NCI-H1436 (cell line): ENCODE measurements at regions not wholly inside any gene's neighbourhood (a gene's known extent, or its start where the extent isn't known, plus 50 kb on each side); places are given as distances from the start of the nearest gene placed in this dataset.

Source experiments
- DNase-seq: peaks from one replicate; lab custom pipeline; 2025; lab: John Stamatoyannopoulos, UW

- no peak for DNase-seq
Measured at GRCh38 chr17:77364941-77365583, 224.3 kb downstream of the SEC14L1 start.

- peak; percentile 79 for DNase-seq
Measured at GRCh38 chr17:77365584-77366186, 224.9 kb downstream of the SEC14L1 start.

- no peak for DNase-seq
Measured at GRCh38 chr17:77366206-77366557, 225.4 kb downstream of the SEC14L1 start.

- DNase-seq, result no peak
Measured at GRCh38 chr17:77366558-77367245, 225.9 kb downstream of the SEC14L1 start.

- no peak for DNase-seq
Measured at GRCh38 chr17:77369544-77369971, 228.8 kb downstream of the SEC14L1 start.

GRCh38 chr17:77370586-77370985 lies 229.8 kb downstream of the SEC14L1 start:
- no peak for DNase-seq

- DNase-seq, result peak; percentile 58
Measured at GRCh38 chr17:77371117-77371887, 230.5 kb downstream of the SEC14L1 start.

GRCh38 chr17:77371888-77372443 lies 231.2 kb downstream of the SEC14L1 start:
- DNase-seq, result no peak

GRCh38 chr17:77372444-77373298 lies 231.9 kb downstream of the SEC14L1 start:
- no peak for DNase-seq

- no peak for DNase-seq
Measured at GRCh38 chr17:77373299-77374169, 232.8 kb downstream of the SEC14L1 start.

- no peak for DNase-seq
Measured at GRCh38 chr17:77374170-77374936, 233.6 kb downstream of the SEC14L1 start.

- no peak for DNase-seq
Measured at GRCh38 chr17:77375108-77375916, 234.5 kb downstream of the SEC14L1 start.

- DNase-seq, result no peak
Measured at GRCh38 chr17:77375917-77376651, 235.3 kb downstream of the SEC14L1 start.

GRCh38 chr17:77376795-77377709 lies 236.3 kb downstream of the SEC14L1 start:
- DNase-seq, result no peak

- DNase-seq, result no peak
Measured at GRCh38 chr17:77377710-77378235, 237.0 kb downstream of the SEC14L1 start.

- no peak for DNase-seq
Measured at GRCh38 chr17:77378318-77379064, 237.7 kb downstream of the SEC14L1 start.
